Activated CD8-positive, alpha-beta memory T cell treated with anti-CD3 and anti-CD28 coated beads, Interleukin-2, amount 50 U/mL, for 48 hours (primary cell): ENCODE measurements at regions not wholly inside any gene's neighbourhood (a gene's known extent, or its start where the extent isn't known, plus 50 kb on each side); places are given as distances from the start of the nearest gene placed in this dataset.
A peak's percentile ranks its signal among the peaks of the same experiment; 100 is the strongest.

Source experiments
- DNase-seq: peaks from one replicate; pipeline ENCODE4 v3.0.0-alpha.2; 2020

- DNase-seq: no peak
Observed at GRCh38 chr11:43994196-43994595, 51.8 kb downstream of the C11orf96 start.

- no peak for DNase-seq
Observed at GRCh38 chr11:43996318-43996717, 51.5 kb upstream of the ACCSL start.

DNA sequence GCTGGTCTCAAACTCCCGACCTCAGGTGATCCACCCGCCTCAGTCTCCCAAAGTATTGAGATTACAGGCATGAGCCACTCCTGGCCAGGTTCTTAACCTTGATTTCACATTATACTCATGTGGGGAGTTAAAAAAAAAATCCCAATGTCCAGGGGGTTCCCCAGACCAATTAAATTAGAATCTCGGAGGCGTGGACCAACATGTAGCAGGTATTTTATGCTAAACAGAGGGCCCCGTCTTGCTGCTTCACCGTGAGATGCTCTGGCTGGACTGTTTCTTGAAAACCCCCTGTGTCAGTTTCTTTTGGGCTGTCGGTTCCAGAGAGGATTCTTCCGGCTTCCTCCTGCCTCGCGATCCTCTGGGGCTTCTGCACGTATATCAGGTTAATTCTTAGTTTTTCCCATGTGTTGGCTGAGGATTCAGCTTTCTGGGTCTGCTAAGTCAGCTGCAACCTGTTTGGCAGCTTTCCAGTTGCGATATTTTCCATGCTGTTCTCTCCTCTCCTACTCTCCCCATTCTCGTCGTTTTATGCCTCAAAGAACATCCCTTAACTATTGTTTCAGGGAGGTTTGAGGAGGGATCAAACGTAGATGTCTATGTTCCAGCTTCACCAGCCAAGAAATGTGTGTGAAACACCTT is 50.6 kb upstream of the ACCSL start:
- peak; percentile 10 for DNase-seq
